Amniotic stem cell (primary cell): ENCODE measurements at regions not wholly inside any gene's neighbourhood (a gene's known extent, or its start where the extent isn't known, plus 50 kb on each side); places are given as distances from the start of the nearest gene placed in this dataset.
"Not testable (repeated sequence)": the region's sequence is repeated elsewhere in the genome, so short reads cannot be mapped to it uniquely, and the experiment has no call there.

ENCODE experiments used
- DNase-seq: peaks from one replicate; lab custom pipeline; 2025; lab: John Stamatoyannopoulos, UW

DNA sequence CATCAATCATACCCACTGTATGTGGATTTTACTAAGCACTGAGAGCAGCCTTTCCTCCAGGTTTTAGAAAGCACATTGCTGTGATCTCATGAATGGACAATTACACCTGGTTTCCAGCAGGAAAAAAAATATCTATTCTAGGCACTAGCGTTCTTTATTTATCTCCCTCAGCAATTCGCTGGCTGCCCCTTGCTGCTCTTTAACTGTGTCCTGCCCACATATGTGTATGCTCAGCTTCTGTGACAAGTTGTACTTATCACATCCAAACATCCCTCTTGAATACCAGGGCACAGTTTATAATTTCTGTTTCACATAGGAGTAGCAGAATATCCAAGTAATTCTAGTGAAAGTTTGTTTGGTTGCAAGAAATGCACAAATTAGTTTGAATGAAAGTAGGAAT is 146.8 kb downstream of the USP46 start:
- DNase-seq = no peak

- not testable (repeated sequence) for DNase-seq
Measured at GRCh38 chr4:52522093-52522492, 137.0 kb downstream of the USP46 start.

DNA sequence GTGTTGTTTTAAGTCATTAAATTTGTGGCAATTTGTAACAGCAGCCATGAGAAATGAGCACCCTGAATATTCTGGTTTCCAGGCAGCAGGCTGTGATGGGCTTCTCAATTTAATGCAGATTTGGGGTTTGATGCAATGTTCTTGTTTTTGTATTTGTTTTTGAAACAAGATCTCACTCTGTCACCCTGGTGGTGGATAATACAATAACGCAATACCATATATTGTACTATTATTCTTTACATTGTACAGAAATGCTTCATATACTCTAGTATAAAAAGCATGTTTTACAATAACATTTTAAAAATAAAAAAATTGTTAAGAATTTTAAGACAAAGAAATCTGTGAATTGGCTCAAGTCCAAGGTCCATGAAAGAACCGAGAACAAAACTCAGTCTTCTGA is 129.1 kb downstream of the USP46 start:
- DNase-seq = no peak

DNA sequence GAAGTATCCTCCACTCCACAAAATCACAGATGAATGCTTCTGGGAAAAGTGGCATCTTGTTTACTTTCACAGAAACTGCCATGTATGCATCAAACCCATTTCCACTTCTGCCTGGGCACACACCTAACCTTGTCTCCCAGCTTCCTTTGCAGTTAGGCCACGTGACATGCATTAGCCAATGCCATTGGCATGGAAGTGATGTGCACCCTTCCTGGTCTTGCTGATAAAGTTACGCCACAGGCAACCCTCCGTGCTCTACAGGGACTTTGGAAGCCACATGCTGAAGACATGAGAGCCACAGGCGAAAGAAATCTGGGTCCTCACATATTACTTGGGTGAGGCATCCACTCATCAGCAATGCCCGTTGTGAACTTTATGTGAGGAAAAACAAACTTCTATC is 123.3 kb downstream of the USP46 start:
- DNase-seq = no peak
